GM04504 (cell line): ENCODE measurements at regions not wholly inside any gene's neighbourhood (a gene's known extent, or its start where the extent isn't known, plus 50 kb on each side); places are given as distances from the start of the nearest gene placed in this dataset.

Source experiments
- DNase-seq: peaks from one replicate; pipeline ENCODE4 v3.0.0-alpha.2; 2012; ENCODE audit warnings: low read depth

DNA sequence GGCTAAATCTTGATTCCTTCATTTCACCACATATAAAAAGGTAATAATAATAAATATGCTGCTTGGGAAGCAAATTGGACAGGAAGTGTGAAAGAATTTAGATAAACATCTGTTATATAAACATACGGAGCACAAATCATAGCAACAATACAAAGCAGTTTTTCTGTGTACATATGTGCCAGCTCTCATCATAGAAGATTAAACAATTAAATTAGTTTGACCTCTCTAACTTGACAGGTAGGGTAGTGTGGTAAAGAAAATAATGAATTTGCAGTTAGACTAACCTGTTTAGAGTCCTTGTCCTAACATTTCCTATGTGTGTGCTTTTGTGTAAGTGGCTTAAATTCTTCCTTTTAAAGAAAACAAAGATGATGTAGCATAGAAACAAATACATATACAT, 995.7 kb upstream of the TENM4 start:
- DNase-seq, result no peak

DNA sequence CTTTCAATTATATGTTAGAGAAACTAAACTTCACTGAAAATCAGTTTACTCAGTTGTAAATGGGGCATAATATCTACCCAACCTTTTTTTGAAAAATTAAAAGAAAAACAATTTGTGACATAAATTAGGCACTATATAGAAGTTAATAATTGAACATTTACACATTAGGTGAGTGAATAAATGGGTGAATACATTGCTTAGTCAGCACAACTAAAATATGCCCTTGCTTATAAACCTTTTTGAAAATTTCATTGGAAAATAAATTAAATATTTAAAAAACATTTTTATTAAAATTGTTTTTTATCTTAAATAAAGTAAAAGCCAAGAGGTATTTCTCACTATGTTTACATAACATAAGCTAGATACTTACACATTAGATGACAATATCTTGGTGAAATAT, 994.5 kb upstream of the TENM4 start:
- no peak for DNase-seq

DNA sequence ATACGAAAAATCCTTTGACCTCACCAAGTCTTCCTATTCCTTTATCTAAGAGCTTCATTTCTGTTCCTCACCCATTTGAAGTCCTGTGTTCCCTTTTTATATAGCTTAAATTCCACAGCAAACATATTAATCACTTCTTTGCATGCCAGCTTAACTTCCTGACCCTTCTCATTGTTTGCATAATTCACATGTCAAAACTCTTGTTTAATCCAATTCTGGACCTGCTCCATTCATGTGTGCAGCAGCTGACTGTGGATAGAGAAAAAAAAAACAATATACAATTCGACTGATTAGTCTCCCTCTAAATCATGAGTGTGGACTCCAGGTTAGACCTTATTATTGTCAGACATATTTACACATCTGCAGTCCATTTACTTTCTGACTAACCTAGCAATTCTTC, 991.2 kb upstream of the TENM4 start:
- DNase-seq, result no peak

- DNase-seq, result no peak
These were observed 983.3 kb upstream of the TENM4 start for GRCh38 chr11:80424012-80424695.

- no peak for DNase-seq
These were observed 979.5 kb upstream of the TENM4 start for GRCh38 chr11:80420374-80420773.

DNA sequence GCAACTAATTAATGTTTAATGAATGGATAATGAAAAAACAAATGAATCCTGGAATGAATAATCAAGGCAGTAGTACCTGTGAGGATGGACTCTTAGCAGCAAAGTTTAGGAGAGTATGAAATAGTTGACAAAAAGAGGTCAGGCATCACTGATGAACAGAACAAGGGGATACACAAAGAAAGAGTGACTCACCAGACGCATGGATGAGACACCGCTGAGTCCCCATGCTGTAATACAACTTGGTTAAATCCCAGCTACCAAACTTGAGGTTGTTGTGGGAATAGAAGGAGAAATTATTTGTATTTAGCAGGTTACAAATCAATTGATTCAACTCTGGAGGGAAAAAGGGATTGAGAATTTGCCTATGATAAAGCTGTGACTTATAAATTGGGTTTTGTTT, 976.9 kb upstream of the TENM4 start:
- no peak for DNase-seq

- no peak for DNase-seq
These were observed 974.8 kb upstream of the TENM4 start for GRCh38 chr11:80415580-80415979.

DNA sequence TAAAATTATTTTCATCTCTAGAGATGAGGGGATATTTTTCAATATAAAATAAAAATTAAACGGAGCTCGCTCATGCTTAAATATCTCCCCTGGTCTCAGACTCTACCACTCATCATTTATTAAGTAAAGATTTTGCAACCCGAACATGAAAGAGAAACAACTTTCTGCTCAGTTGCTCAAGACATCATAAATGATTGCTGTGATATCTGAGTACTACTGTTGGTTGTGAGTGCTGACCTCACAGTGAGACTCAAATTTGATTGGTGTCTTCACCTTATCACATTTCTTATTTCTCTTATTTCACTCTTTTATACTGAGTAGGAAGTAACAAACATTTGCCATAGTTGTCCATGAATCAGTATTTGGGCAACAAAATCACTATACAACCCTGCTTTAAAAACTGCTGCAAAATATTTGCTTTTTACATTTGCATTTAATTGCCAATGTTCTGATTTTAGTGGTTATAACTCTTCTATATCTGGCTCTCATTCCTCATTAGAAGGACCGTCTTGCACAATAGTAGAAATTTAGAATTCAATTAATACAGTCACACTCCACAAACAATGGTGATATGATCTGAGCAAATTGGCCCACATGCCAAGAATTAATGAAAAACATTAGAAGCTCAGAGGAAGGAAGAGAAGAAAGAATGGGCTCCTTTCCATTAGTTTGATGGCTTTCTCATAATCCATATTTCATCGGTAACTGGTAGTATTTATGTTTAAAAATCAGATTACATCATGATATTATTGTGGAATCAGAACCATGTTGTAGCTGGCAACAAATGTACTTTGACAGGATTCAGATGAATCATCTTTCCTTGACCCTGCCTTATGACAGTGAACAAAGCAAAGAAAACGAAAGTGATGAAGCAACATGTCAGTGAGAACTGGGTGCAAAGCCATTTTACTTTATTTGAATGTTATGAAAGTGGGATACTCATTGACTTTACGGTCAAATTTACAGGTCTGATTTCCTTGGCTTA, 973.6 kb upstream of the TENM4 start:
- DNase-seq, result no peak

DNA sequence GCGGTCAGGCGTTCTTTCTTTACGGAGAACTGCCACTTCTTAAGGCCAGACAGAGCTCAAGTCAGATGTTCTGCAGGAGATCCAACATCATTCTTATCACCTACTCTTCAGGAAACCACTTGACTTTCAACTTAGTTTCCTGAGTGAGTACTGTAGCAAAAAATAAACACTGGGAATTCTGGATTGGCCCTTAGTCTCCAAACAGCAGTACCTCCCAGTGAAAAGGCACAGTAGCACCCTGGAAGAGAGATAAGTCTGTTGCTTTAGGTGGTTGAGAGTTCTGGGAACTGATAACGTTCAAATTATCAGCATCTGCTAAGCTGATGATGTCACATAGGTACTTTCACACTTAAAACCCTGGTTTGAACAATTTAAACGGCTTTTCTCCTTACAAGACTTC, 971.8 kb upstream of the TENM4 start:
- DNase-seq, result no peak

GRCh38 chr11:80393210-80393609, 952.4 kb upstream of the TENM4 start:
- DNase-seq, result no peak

GRCh38 chr11:80390505-80390904, 949.7 kb upstream of the TENM4 start:
- no peak for DNase-seq

GRCh38 chr11:80388536-80388935, 947.7 kb upstream of the TENM4 start:
- DNase-seq, result no peak

- DNase-seq, result no peak
These were observed 947.3 kb upstream of the TENM4 start for GRCh38 chr11:80388130-80388529.

- no peak for DNase-seq
These were observed 942.8 kb upstream of the TENM4 start for GRCh38 chr11:80383655-80384054.

DNA sequence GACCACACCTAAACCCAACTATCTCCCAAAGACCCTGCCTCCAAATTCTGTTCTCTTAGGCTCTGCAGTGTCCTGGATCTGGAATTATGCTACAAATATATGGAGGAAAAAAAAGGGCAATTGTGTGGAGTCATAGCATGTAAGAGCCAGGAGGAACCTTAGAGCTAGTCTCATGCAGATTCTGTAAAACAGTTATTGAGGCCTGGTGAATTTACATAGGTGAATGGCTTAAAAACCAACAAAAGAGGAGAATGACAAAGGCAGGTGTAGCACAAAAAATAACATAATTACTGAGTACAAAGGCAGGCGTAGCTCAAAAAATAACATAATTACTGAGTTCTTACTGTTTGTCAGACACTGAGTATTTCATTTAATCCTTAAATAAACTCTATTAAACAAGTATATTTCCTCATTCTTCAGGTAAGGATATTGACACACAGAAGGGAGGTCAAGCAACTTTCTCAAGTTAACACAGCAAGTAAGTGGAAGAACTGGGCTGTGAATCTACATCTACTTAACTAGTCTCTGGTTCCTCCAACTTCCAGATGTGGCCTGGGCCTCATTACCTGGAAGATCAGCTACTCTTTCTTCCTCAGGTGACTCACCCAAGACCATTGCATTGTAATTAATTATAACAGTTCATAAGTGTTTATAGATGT, 938.9 kb upstream of the TENM4 start:
- DNase-seq, result no peak

GRCh38 chr11:80371931-80372330, 931.1 kb upstream of the TENM4 start:
- no peak for DNase-seq

GRCh38 chr11:80365980-80366379, 925.1 kb upstream of the TENM4 start:
- no peak for DNase-seq

DNA sequence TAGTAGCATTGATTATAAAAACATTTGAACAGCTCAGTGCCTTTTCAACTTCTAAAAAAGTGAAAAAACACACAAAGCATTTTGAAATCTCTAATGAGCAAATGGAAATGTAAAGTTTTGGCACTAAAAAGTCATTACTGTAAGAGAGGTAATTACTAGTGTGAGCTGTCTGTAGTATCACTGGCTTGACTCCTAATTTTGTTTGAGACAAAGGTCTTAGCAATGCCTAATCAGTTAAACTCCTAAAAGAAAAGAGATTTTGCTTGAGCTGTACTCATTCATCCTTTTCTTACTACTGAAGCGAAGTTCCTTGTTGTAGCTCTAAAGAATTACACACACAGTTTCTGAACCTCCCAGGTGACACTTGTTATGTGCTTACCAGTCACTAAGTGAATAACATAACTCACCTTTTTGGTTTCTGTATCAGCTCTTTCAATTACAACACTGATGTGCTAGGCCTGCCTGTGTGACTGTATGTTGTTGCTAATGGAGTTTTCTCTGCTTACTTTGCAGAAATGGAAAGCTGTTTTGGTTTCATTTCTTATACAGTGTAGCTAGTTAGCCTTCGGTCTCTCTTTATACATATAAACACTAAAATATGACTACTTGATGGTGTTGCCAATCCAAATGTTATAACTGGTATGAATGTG, 924.4 kb upstream of the TENM4 start:
- DNase-seq, result no peak

DNA sequence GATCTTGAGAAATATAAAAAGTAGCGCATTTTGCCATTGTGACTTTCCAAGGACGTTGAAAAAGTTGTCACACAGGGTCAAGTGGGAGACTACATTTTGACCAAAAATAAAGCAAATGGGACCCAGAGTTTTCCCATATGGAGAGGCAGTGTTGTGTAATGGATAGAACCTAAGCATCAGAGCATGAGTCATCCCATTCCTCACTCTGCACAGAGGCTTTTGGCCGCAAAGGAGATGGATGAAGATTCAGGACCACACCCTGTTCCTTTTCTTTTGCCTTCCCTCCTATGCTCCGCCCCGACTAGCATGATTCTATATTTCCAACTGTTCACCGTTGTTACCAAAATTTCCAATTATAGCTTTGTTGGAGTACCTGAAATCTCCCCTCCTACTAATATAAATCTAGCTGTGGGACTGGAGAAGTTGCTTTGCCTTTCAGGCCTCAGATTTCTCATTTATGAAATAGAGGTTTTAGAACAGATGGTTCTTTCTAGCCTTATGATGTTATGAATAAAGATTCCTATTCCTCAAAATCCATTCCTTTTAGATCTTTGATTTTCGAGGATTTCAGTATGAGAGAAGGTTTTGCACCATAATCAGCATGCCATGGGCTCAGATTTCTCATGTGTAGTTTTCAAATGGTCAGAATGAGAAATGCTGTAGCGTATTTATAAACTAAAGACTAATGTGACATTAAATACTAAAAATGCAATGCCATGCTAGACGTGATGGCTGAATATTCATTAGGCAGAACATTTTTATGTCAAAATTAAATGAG, 921.9 kb upstream of the TENM4 start:
- DNase-seq, result no peak

- DNase-seq, result no peak
These were observed 914.4 kb upstream of the TENM4 start for GRCh38 chr11:80355251-80355650.

DNA sequence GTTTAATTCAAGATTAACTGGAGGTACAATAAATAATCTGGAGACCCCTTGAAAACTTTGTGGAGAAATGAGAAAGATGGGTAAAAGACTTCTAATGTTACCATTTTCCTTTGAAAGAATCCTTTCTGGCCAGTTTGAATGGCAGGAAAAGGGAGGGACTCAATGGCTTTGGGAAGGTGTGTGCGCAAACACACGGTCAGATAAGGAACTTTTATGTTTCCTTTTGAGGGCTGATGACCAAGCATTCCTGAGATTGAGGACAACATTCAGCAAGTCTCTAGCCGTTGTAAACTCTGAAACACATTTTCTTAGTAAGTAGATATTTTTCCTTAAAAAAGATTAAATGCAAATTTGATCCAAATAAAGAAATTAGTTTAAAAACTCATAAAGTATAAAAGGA, 909.7 kb upstream of the TENM4 start:
- DNase-seq, result no peak

DNA sequence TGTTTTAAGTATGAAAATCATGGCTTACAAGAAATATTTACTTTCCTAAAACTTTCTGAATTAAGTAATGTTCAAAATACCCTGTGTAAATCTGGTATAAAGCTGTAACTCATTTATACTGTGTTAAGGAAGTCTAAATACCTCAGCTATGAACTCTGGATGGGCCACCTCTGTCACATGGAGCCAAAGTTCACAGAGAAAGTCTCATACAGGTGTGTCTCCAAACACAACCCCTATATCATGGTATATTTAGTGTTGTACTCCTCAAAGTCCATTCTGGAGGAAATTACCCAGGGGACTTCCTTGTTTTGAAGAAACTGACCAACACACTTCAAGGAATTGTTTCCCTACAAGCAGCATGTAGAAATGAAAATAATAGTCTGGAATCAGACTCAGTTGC, 909.2 kb upstream of the TENM4 start:
- no peak for DNase-seq
